IMR-90 (cell line): ENCODE measurements at regions not wholly inside any gene's neighbourhood (a gene's known extent, or its start where the extent isn't known, plus 50 kb on each side); places are given as distances from the start of the nearest gene placed in this dataset.

Experiments
- ATAC-seq: fragments of 200-7000 bp; cut with Tn5 transposase; 2 replicates; pipeline ENCODE4 v1.9.1; 2020; ENCODE audit warnings: low read depth, mild to moderate bottlenecking, moderate library complexity
- BruUV-seq: library from RNA; stranded (reverse); fragments of 400-500 nt; replicated peaks from 2 replicates; lab custom pipeline; 2021; lab: Mats Ljungman, UMichigan
- CTCF ChIA-PET: fragments of 300-600 bp; formaldehyde crosslinking; extraction: SDS; loops from one replicate; lab custom pipeline; 2021; ENCODE audit warnings: antibody characterized with exemption; lab: Yijun Ruan, JAX
- POLR2A ChIA-PET: fragments of 300-600 bp; sonication (Branson Sonifier 250); formaldehyde crosslinking; loops from one replicate; lab custom pipeline; 2022; ENCODE audit warnings: antibody characterized with exemption; ENCODE audit not compliant: unreplicated experiment; lab: Charles Lee
- DNase-seq: peaks from one replicate; pipeline ENCODE4 v3.0.0; 2013
- H2AFZ ChIP-seq: replicated peaks from 2 replicates; pipeline ENCODE3; 2013; ENCODE audit warnings: low read length, mild to moderate bottlenecking; ENCODE audit not compliant: poor library complexity
- H2AK5ac ChIP-seq: 2 replicates; pipeline ENCODE4 v1.6.1; 2013; ENCODE audit warnings: low read depth, low read length, inconsistent platforms
- H2AK9ac ChIP-seq: replicated peaks from 2 replicates; pipeline ENCODE3; 2013; ENCODE audit warnings: mild to moderate bottlenecking, low read depth, low read length, moderate library complexity; ENCODE audit not compliant: poor library complexity
- H2BK120ac ChIP-seq: 2 replicates; pipeline ENCODE4 v1.6.1; 2013; ENCODE audit warnings: low read depth, low read length, inconsistent platforms
- H2BK15ac ChIP-seq: 3 replicates; pipeline ENCODE4 v1.6.1; 2013; ENCODE audit warnings: low read depth, low read length, inconsistent platforms
- H2BK20ac ChIP-seq: 2 replicates; pipeline ENCODE4 v1.6.1; 2013; ENCODE audit warnings: low read depth, mild to moderate bottlenecking, inconsistent platforms, low read length, moderate library complexity
- H2BK5ac ChIP-seq: 2 replicates; pipeline ENCODE4 v1.6.1; 2013; ENCODE audit warnings: mild to moderate bottlenecking, low read depth, low read length, inconsistent platforms; ENCODE audit not compliant: poor library complexity, severe bottlenecking
- H3K14ac ChIP-seq: replicated peaks from 2 replicates; pipeline ENCODE4 v1.6.1; 2013; ENCODE audit warnings: low read depth, low read length, inconsistent platforms
- H3K18ac ChIP-seq: 2 replicates; pipeline ENCODE4 v1.6.1; 2013; ENCODE audit warnings: low read depth, low read length, control low read depth
- H3K23ac ChIP-seq: 2 replicates; pipeline ENCODE4 v1.6.1; 2013; ENCODE audit warnings: low read depth, low read length, inconsistent platforms
- H3K27ac ChIP-seq: 2 replicates; pipeline ENCODE4 v1.5.1; 2013; ENCODE audit warnings: mild to moderate bottlenecking, control low read depth, low read length; ENCODE audit not compliant: insufficient read depth
- H3K27me3 ChIP-seq: 2 replicates; pipeline ENCODE4 v1.6.1; 2013; ENCODE audit warnings: low read length; ENCODE audit not compliant: control insufficient read depth, insufficient read depth
- H3K36me3 ChIP-seq: 2 replicates; pipeline ENCODE4 v1.6.1; 2013; ENCODE audit warnings: low read length, mixed read lengths; ENCODE audit not compliant: control insufficient read depth, insufficient read depth
- H3K4ac ChIP-seq: 2 replicates; pipeline ENCODE4 v1.6.1; 2013; ENCODE audit warnings: low read depth, low read length, inconsistent platforms
- H3K4me1 ChIP-seq: 2 replicates; pipeline ENCODE4 v1.6.1; 2013; ENCODE audit warnings: low read length, mixed read lengths; ENCODE audit not compliant: control insufficient read depth, insufficient read depth
- H3K4me2 ChIP-seq: 2 replicates; pipeline ENCODE4 v1.6.1; 2013; ENCODE audit warnings: low read depth, mild to moderate bottlenecking, control low read depth, low read length, moderate library complexity
- H3K4me3 ChIP-seq: 2 replicates; pipeline ENCODE4 v1.5.1; 2013; ENCODE audit warnings: low read depth, mild to moderate bottlenecking, control low read depth, low read length, moderate library complexity; ENCODE audit not compliant: insufficient read depth
- H3K56ac ChIP-seq: 2 replicates; pipeline ENCODE4 v1.6.1; 2013; ENCODE audit warnings: low read length, inconsistent platforms; ENCODE audit not compliant: insufficient read depth; ENCODE audit errors: extremely low read depth
- H3K79me1 ChIP-seq, 2 experiments: 2 replicates each; pipeline ENCODE4 v1.6.1; 2013; ENCODE audit warnings: low read length in 2 of 2, inconsistent platforms in 1 of 2, low read depth in 1 of 2
- H3K9ac ChIP-seq: 2 replicates; pipeline ENCODE4 v1.6.1; 2013; ENCODE audit warnings: low read depth, low read length, control low read depth
- H3K9me1 ChIP-seq: 2 replicates; pipeline ENCODE4 v1.6.1; 2013; ENCODE audit warnings: low read length, inconsistent platforms; ENCODE audit not compliant: insufficient read depth
- H3K9me3 ChIP-seq: 2 replicates; pipeline ENCODE4 v1.6.1; 2013; ENCODE audit warnings: low read length; ENCODE audit not compliant: control insufficient read depth, insufficient read depth
- H4K20me1 ChIP-seq: 2 replicates; pipeline ENCODE4 v1.6.1; 2013; ENCODE audit warnings: low read length, inconsistent platforms; ENCODE audit not compliant: insufficient read depth
- H4K5ac ChIP-seq: 2 replicates; pipeline ENCODE4 v1.6.1; 2013; ENCODE audit warnings: mild to moderate bottlenecking, low read depth, low read length, control low read depth
- H4K8ac ChIP-seq, 2 experiments: 2 replicates each; pipeline ENCODE4 v1.6.1; 2013; ENCODE audit warnings: low read depth in 2 of 2, low read length in 2 of 2, control low read depth in 1 of 2, inconsistent platforms in 1 of 2
- H4K91ac ChIP-seq: 2 replicates; pipeline ENCODE4 v1.6.1; 2013; ENCODE audit warnings: low read depth, low read length, inconsistent platforms; ENCODE audit not compliant: insufficient read depth
- BHLHE40 ChIP-seq: fragments of 150-350 bp; IDR thresholded peaks from 2 replicates; pipeline ENCODE4 v1.6.1; 2016; ENCODE audit warnings: mild to moderate bottlenecking, low read depth, low read length
- MAZ ChIP-seq: IDR thresholded peaks from 2 replicates; pipeline ENCODE4 v1.6.1; 2012; ENCODE audit warnings: low read depth, mild to moderate bottlenecking, low read length, improper control_type of control experiment, moderate library complexity, borderline replicate concordance
- SMC3 ChIP-seq: fragments of 150-350 bp; IDR thresholded peaks from 2 replicates; pipeline ENCODE4 v1.6.1; 2016; ENCODE audit warnings: low read depth, mild to moderate bottlenecking, antibody characterized with exemption, low read length, moderate library complexity
- WGBS, 2 experiments: methylation state at CpG; one replicate each; pipeline versions ENCODE4 v1.1.5 to v1.1.7; 2013; ENCODE audit warnings: missing lambda C conversion rate in 2 of 2; ENCODE audit not compliant: insufficient read length in 1 of 2; ENCODE audit errors: extremely low coverage in 2 of 2; 5-methylcytosine and 5-hydroxymethylcytosine counted together
- dilution Hi-C: fragments of 300-500 bp; cut with HindIII; formaldehyde crosslinking; loops from one replicate; pipeline ENCODE4 v1.14.3; 2018; ENCODE audit warnings: low sequenced_read_pairs; ENCODE audit not compliant: unreplicated experiment
- in situ Hi-C: fragments of 300-500 bp; cut with MboI; formaldehyde crosslinking; loops from 3 replicates; pipeline ENCODE4 v1.14.3; 2019; ENCODE audit warnings: low sequenced_read_pairs, inconsistent platforms, mixed read lengths
- intact Hi-C: fragments of 100-400 bp; cut with micrococcal nuclease; formaldehyde crosslinking; loops from 2 replicates; pipeline ENCODE4 v1.10.0; 2022

- Histone ChIP-seq H2AK9ac (no peak overlapping the region), H3K14ac (no peak overlapping the region), H3K18ac (no peak overlapping the region), H2BK5ac (no peak overlapping the region), H2AK5ac (no peak overlapping the region), H3K4me3 (no peak overlapping the region), H3K23ac (no peak overlapping the region; the same call in 1 of the 2 replicates), H3K4me1 (peaks cover 3% of the 10 kb centered on the region; the same call in 1 of the 2 replicates), H3K56ac (no peak overlapping the region), H4K5ac (no peak overlapping the region; the same call in 1 of the 2 replicates), H3K27ac (no peak overlapping the region), H3K36me3 (no peaks in the 10 kb centered on the region), H2AFZ (no peak overlapping the region), H2BK15ac (0 out of 3 replicates have a peak overlapping the region, but pooled peaks have one; percentile 54), H3K9ac (no peak overlapping the region), H4K20me1 (no peaks in the 10 kb centered on the region), H2BK120ac (no peak overlapping the region; the same call in 1 of the 2 replicates), H3K9me1 (no peaks in the 10 kb centered on the region), H4K8ac (no peak overlapping the region), H3K27me3 (no peaks in the 10 kb centered on the region), H2BK20ac (no peak overlapping the region), H4K91ac (no peak overlapping the region), H3K4me2 (no peak overlapping the region), H3K4ac (no peak overlapping the region), H3K9me3 (no peaks in the 10 kb centered on the region), H3K79me1 (no peaks in the 10 kb centered on the region)
- ChIA-PET CTCF (no interaction called here), POLR2A (no interaction called here)
- dilution Hi-C loops = no loop called here
- intact Hi-C loops = no loop called here
- ATAC-seq (no peak), DNase-seq (peak; percentile 18)
- BruUV-seq = no TSS peak
- WGBS, 2 experiments = no CpG with 5 or more reads among the region's 2 CpGs
- in situ Hi-C loops = no loop called here
- TF ChIP-seq MAZ = no peak
- TF ChIP-seq BHLHE40 = no peak
- no peak for TF ChIP-seq SMC3
Measured at GRCh38 chr1:78322928-78323680, 167.7 kb upstream of the PTGFR start.
